ENCODE measurements at regions not wholly inside any gene's neighbourhood (a gene's known extent, or its start where the extent isn't known, plus 50 kb on each side); places are given as distances from the start of the nearest gene placed in this dataset.

DNA sequence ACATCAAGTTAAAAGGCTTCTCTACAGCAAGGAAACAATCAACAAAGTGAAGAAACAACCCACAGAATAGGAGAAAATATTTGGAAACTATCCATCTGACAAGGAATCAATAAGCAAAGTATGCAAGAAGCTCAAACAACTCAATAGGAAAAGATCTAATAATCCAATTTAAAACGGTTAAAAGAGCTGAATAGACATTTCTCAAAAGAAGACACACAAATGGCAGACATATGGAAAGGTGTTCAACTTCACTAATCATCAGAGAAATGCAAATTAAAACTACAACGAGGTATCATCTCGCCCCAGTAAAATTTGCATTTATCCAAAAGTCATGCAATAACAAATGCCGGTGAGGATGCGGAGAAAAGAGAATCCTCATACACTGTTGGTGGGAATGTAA, 82.2 kb upstream of the NECTIN3 start (continued):
- TF ChIP-seq, protein P1, sequence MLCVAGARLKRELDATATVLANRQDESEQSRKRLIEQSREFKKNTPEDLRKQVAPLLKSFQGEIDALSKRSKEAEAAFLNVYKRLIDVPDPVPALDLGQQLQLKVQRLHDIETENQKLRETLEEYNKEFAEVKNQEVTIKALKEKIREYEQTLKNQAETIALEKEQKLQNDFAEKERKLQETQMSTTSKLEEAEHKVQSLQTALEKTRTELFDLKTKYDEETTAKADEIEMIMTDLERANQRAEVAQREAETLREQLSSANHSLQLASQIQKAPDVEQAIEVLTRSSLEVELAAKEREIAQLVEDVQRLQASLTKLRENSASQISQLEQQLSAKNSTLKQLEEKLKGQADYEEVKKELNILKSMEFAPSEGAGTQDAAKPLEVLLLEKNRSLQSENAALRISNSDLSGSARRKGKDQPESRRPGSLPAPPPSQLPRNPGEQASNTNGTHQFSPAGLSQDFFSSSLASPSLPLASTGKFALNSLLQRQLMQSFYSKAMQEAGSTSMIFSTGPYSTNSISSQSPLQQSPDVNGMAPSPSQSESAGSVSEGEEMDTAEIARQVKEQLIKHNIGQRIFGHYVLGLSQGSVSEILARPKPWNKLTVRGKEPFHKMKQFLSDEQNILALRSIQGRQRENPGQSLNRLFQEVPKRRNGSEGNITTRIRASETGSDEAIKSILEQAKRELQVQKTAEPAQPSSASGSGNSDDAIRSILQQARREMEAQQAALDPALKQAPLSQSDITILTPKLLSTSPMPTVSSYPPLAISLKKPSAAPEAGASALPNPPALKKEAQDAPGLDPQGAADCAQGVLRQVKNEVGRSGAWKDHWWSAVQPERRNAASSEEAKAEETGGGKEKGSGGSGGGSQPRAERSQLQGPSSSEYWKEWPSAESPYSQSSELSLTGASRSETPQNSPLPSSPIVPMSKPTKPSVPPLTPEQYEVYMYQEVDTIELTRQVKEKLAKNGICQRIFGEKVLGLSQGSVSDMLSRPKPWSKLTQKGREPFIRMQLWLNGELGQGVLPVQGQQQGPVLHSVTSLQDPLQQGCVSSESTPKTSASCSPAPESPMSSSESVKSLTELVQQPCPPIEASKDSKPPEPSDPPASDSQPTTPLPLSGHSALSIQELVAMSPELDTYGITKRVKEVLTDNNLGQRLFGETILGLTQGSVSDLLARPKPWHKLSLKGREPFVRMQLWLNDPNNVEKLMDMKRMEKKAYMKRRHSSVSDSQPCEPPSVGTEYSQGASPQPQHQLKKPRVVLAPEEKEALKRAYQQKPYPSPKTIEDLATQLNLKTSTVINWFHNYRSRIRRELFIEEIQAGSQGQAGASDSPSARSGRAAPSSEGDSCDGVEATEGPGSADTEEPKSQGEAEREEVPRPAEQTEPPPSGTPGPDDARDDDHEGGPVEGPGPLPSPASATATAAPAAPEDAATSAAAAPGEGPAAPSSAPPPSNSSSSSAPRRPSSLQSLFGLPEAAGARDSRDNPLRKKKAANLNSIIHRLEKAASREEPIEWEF (IDR thresholded peaks at IDR 0.05; ENCODE audit: insufficient replicate concordance, low read depth, low read length): no peak
- TF ChIP-seq CREM (IDR thresholded peaks at IDR 0.05; ENCODE audit: low read depth) (no peak), ZNF217 (IDR thresholded peaks at IDR 0.05) (no peak), PML (IDR thresholded peaks at IDR 0.05; ENCODE audit: low read length) (no peak), ZNF384 (IDR thresholded peaks at IDR 0.05; ENCODE audit: borderline replicate concordance, low read depth, low read length) (no peak), ATF7 (IDR thresholded peaks at IDR 0.05; ENCODE audit: low read depth) (no peak), BCL3 (IDR thresholded peaks at IDR 0.05; ENCODE audit: borderline replicate concordance, insufficient read depth, low read depth, low read length, poor library complexity, severe bottlenecking) (no peak)
- TF ChIP-seq, protein P2, sequence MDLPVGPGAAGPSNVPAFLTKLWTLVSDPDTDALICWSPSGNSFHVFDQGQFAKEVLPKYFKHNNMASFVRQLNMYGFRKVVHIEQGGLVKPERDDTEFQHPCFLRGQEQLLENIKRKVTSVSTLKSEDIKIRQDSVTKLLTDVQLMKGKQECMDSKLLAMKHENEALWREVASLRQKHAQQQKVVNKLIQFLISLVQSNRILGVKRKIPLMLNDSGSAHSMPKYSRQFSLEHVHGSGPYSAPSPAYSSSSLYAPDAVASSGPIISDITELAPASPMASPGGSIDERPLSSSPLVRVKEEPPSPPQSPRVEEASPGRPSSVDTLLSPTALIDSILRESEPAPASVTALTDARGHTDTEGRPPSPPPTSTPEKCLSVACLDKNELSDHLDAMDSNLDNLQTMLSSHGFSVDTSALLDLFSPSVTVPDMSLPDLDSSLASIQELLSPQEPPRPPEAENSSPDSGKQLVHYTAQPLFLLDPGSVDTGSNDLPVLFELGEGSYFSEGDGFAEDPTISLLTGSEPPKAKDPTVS (IDR thresholded peaks at IDR 0.05; ENCODE audit: low read depth, low read length): no peak

Measured in GM12878 (cell line).